GM12878 (cell line): ENCODE measurements at regions not wholly inside any gene's neighbourhood (a gene's known extent, or its start where the extent isn't known, plus 50 kb on each side); places are given as distances from the start of the nearest gene placed in this dataset.

Experiments used
- ATAC-seq: fragments of 200-7000 bp; cut with Tn5 transposase; 3 replicates; pipeline ENCODE4 v1.9.1; 2020; ENCODE audit warnings: mild to moderate bottlenecking, moderate library complexity
- BruUV-seq: library from RNA; stranded (reverse); fragments of 400-500 nt; replicated peaks from 2 replicates; lab custom pipeline; 2021; lab: Mats Ljungman, UMichigan
- CTCF ChIA-PET: fragments of 300-600 bp; sonication (Branson Sonifier 250); formaldehyde crosslinking; extraction: SDS; loops from one replicate; lab custom pipeline; 2021; ENCODE audit warnings: inconsistent platforms; lab: Yijun Ruan, JAX
- POLR2A ChIA-PET: fragments of 350-600 bp; formaldehyde crosslinking; extraction: SDS; loops from one replicate; lab custom pipeline; 2021; ENCODE audit warnings: inconsistent platforms; lab: Charles Lee
- RAD21 ChIA-PET: fragments of 300-600 bp; sonication (Branson Sonifier 250); formaldehyde crosslinking; loops from one replicate; lab custom pipeline; 2023; ENCODE audit warnings: antibody characterized with exemption; ENCODE audit not compliant: unreplicated experiment; lab: Charles Lee
- SMC1A ChIA-PET: fragments of 300-600 bp; sonication (Branson Sonifier 250); formaldehyde crosslinking; loops from one replicate; lab custom pipeline; 2023; ENCODE audit not compliant: unreplicated experiment, uncharacterized antibody; lab: Charles Lee
- DNase-seq: peaks from one replicate; pipeline ENCODE4 v3.0.0-alpha.2; 2011; ENCODE audit warnings: low read depth, low spot score
- FAIRE-seq: peaks from 3 replicates; lab custom pipeline; 2011; peaks lifted over from hg19 to GRCh38; lab: Jason Lieb, UNC
- H2AFZ ChIP-seq: 2 replicates; pipeline ENCODE4 v1.6.0; 2011; ENCODE audit warnings: low read depth, low read length, control low read depth; ENCODE audit not compliant: control insufficient read depth
- H3K27ac ChIP-seq: 2 replicates; pipeline ENCODE4 v1.5.1; 2011; ENCODE audit warnings: control low read depth; ENCODE audit not compliant: control insufficient read depth, insufficient read depth
- H3K27me3 ChIP-seq, 2 experiments: replicated peaks in 1 of 2; 2 replicates each; pipeline versions ENCODE4 v1.6.0 to v1.6.1; 2011; ENCODE audit warnings: low read length in 1 of 2; ENCODE audit not compliant: control insufficient read depth in 2 of 2, insufficient read depth in 2 of 2
- H3K36me3 ChIP-seq, 2 experiments: 2 replicates each; pipeline ENCODE4 v1.5.1; 2011; ENCODE audit warnings: low read length in 1 of 2; ENCODE audit not compliant: control insufficient read depth in 2 of 2, insufficient read depth in 2 of 2
- H3K4me1 ChIP-seq: 2 replicates; pipeline ENCODE4 v1.6.1; 2011; ENCODE audit warnings: mild to moderate bottlenecking, low read length, moderate library complexity, mixed read lengths; ENCODE audit not compliant: control insufficient read depth, insufficient read depth
- H3K4me2 ChIP-seq: 2 replicates; pipeline ENCODE4 v1.6.0; 2011; ENCODE audit warnings: control low read depth; ENCODE audit not compliant: control insufficient read depth, insufficient read depth
- H3K4me3 ChIP-seq: fragments of 200-600 bp; sonication (generic); 2 replicates; pipeline ENCODE4 v1.5.1; 2016
- H3K79me2 ChIP-seq: 2 replicates; pipeline ENCODE4 v1.6.0; 2011; ENCODE audit warnings: low read length; ENCODE audit not compliant: control insufficient read depth, insufficient read depth
- H3K9ac ChIP-seq: 2 replicates; pipeline ENCODE4 v1.8.0; 2011; ENCODE audit warnings: low read length, control low read depth, mixed read lengths; ENCODE audit not compliant: control insufficient read depth, insufficient read depth
- H3K9me3 ChIP-seq: replicated peaks from 3 replicates; pipeline ENCODE4 v1.5.1; 2011; ENCODE audit warnings: mild to moderate bottlenecking, low read length; ENCODE audit not compliant: control insufficient read depth, insufficient read depth
- H4K20me1 ChIP-seq: 2 replicates; pipeline ENCODE4 v1.6.0; 2011; ENCODE audit not compliant: control insufficient read depth, insufficient read depth
- BCL11A ChIP-seq: IDR thresholded peaks from 2 replicates; pipeline ENCODE4 v1.6.1; 2011; ENCODE audit warnings: low read depth, low read length
- CBX3 ChIP-seq: fragments of 200-600 bp; sonication (generic); IDR thresholded peaks from 2 replicates; pipeline ENCODE4 v1.6.1; 2016; ENCODE audit warnings: low read depth, borderline replicate concordance
- CHD4 ChIP-seq: fragments of 200-600 bp; sonication (generic); IDR thresholded peaks from 2 replicates; pipeline ENCODE4 v1.6.1; 2016; ENCODE audit warnings: mild to moderate bottlenecking
- EED ChIP-seq: sonication (generic); IDR thresholded peaks from 2 replicates; pipeline ENCODE4 v1.6.1; 2016; ENCODE audit warnings: antibody characterized with exemption, low read depth
- IRF4 ChIP-seq: IDR thresholded peaks from 2 replicates; pipeline ENCODE4 v1.6.1; 2011; ENCODE audit warnings: low read depth, low read length
- MAX ChIP-seq: IDR thresholded peaks from 2 replicates; pipeline ENCODE4 v1.6.1; 2012; ENCODE audit warnings: low read depth, low read length, improper control_type of control experiment
- MLLT1 ChIP-seq: fragments of 450-650 bp; IDR thresholded peaks from 2 replicates; pipeline ENCODE4 v1.6.1; 2016; ENCODE audit warnings: mild to moderate bottlenecking
- MXI1 ChIP-seq: fragments of 150-350 bp; IDR thresholded peaks from 2 replicates; pipeline ENCODE4 v1.6.1; 2011; ENCODE audit warnings: low read depth, mild to moderate bottlenecking, inconsistent platforms, low read length, improper control_type of control experiment
- MYC ChIP-seq: IDR thresholded peaks from 2 replicates; pipeline ENCODE4 v1.6.1; 2011; ENCODE audit warnings: mild to moderate bottlenecking, low read length, moderate library complexity, inconsistent platforms; ENCODE audit not compliant: insufficient read depth, insufficient replicate concordance, insufficient read length, severe bottlenecking
- PAX8 ChIP-seq: fragments of 450-650 bp; IDR thresholded peaks from 2 replicates; pipeline ENCODE4 v1.6.1; 2017; ENCODE audit warnings: mild to moderate bottlenecking, moderate library complexity
- PKNOX1 ChIP-seq: fragments of 450-650 bp; IDR thresholded peaks from 2 replicates; pipeline ENCODE4 v1.6.1; 2016; ENCODE audit warnings: mild to moderate bottlenecking
- POU2F2 ChIP-seq: IDR thresholded peaks from 3 replicates; pipeline ENCODE4 v1.6.1; 2011; ENCODE audit warnings: low read depth, mild to moderate bottlenecking, low read length, borderline replicate concordance
- SKIL ChIP-seq: fragments of 450-650 bp; IDR thresholded peaks from 2 replicates; pipeline ENCODE4 v1.6.1; 2017; ENCODE audit warnings: mild to moderate bottlenecking, low read depth, inconsistent platforms; ENCODE audit not compliant: poor library complexity, severe bottlenecking
- SMARCA5 ChIP-seq: fragments of 450-650 bp; IDR thresholded peaks from 2 replicates; pipeline ENCODE4 v1.6.1; 2017; ENCODE audit warnings: mild to moderate bottlenecking
- STAT3 ChIP-seq: IDR thresholded peaks from 2 replicates; pipeline ENCODE4 v1.6.1; 2011; ENCODE audit warnings: low read depth, low read length, improper control_type of control experiment
- WRNIP1 ChIP-seq: IDR thresholded peaks from 2 replicates; pipeline ENCODE4 v1.6.1; 2011; ENCODE audit warnings: low read depth, low read length, improper control_type of control experiment, borderline replicate concordance
- WGBS: methylation state at CpG from one replicate; pipeline ENCODE4 v1.1.6; 2016; ENCODE audit warnings: low lambda C conversion rate; ENCODE audit not compliant: insufficient replicate concordance, insufficient coverage; ENCODE audit errors: missing lambda C conversion rate; 5-methylcytosine and 5-hydroxymethylcytosine counted together
- in situ Hi-C: fragments of 300-500 bp; cut with MboI; formaldehyde crosslinking; loops from 9 replicates; pipeline ENCODE4 v1.14.3; 2018; ENCODE audit warnings: mixed read lengths
- intact Hi-C: fragments of 100-400 bp; cut with micrococcal nuclease; formaldehyde crosslinking; loops from one replicate; pipeline ENCODE4 v1.14.2; 2022; ENCODE audit not compliant: unreplicated experiment
- TF ChIP-seq, protein P1 (sequence below): fragments of 450-650 bp; IDR thresholded peaks from 2 replicates; pipeline ENCODE4 v1.6.1; 2017; ENCODE audit warnings: low read depth, mild to moderate bottlenecking, moderate library complexity
- TF ChIP-seq, protein P2 (sequence below): IDR thresholded peaks from 2 replicates; pipeline ENCODE4 v1.6.1; 2011; ENCODE audit warnings: borderline replicate concordance, low read depth, mild to moderate bottlenecking, moderate library complexity, mixed read lengths, low read length; ENCODE audit not compliant: insufficient read depth; ENCODE audit errors: extremely low read length

DNA sequence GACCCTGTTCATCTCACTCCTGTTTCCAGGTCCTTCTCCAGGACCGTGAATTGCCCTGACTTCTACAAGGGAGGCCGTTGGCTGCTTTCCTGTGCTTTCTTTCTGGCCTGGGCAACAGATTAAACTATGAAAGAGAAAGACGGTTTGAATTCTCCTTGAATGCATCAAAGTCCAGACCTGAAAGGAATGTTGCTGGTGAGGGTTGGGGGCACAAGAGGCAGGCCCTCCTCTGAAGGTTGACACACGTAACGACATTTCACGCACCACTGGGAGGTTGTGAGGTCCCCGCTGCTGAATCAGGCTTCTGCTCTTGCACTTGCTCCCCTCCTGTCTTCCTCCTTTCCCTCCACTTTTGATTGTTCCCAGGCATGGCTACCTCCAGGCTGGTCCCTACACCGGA is 141.9 kb downstream of the CYRIA start:
- Histone ChIP-seq H3K27me3 (no peaks in the 10 kb centered on the region; a peak in 1 of 4 replicates), H3K79me2 (no peaks in the 10 kb centered on the region), H3K9me3 (no peaks in the 10 kb centered on the region), H3K9ac (no peak overlapping the region), H4K20me1 (no peaks in the 10 kb centered on the region; the same call in 1 of the 2 replicates), H3K36me3 (no peaks in the 10 kb centered on the region), H3K27ac (no peak overlapping the region), H3K4me1 (no peaks in the 10 kb centered on the region), H3K4me3 (no peak overlapping the region), H3K4me2 (no peak overlapping the region), H2AFZ (no peak overlapping the region)
- DNase-seq (no peak), ATAC-seq (no peak), FAIRE-seq (no peak)
- in situ Hi-C loops (no loop called here), intact Hi-C loops (loop anchor here (2.0 kb wide), 1 partner anchor 85 kb away; no protein-coding TSS in a partner anchor)
- POLR2A ChIA-PET, result no interaction called here
- CTCF ChIA-PET, result interaction anchor here (1.2 to 1.7 kb wide), 2 partner anchors 12 to 233 kb away, joined by 4 to 8 read pairs; no protein-coding TSS in a partner anchor
- TF ChIP-seq, protein P1, sequence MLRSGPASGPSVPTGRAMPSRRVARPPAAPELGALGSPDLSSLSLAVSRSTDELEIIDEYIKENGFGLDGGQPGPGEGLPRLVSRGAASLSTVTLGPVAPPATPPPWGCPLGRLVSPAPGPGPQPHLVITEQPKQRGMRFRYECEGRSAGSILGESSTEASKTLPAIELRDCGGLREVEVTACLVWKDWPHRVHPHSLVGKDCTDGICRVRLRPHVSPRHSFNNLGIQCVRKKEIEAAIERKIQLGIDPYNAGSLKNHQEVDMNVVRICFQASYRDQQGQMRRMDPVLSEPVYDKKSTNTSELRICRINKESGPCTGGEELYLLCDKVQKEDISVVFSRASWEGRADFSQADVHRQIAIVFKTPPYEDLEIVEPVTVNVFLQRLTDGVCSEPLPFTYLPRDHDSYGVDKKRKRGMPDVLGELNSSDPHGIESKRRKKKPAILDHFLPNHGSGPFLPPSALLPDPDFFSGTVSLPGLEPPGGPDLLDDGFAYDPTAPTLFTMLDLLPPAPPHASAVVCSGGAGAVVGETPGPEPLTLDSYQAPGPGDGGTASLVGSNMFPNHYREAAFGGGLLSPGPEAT, result no peak
- TF ChIP-seq MYC (no peak), PKNOX1 (no peak), PAX8 (no peak), IRF4 (no peak), MLLT1 (no peak), POU2F2 (no peak), SMARCA5 (no peak), BCL11A (no peak), MAX (no peak), MXI1 (no peak), STAT3 (no peak), CHD4 (no peak), WRNIP1 (no peak), CBX3 (no peak), EED (no peak), SKIL (no peak)
- TF ChIP-seq, protein P2, sequence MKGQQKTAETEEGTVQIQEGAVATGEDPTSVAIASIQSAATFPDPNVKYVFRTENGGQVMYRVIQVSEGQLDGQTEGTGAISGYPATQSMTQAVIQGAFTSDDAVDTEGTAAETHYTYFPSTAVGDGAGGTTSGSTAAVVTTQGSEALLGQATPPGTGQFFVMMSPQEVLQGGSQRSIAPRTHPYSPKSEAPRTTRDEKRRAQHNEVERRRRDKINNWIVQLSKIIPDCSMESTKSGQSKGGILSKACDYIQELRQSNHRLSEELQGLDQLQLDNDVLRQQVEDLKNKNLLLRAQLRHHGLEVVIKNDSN, result no peak
- no TSS peak for BruUV-seq
- SMC1A ChIA-PET, result no interaction called here
- 17% methylated on average over 8 of the region's 8 CpGs for WGBS
- RAD21 ChIA-PET, result no interaction called here
